ENCODE measurements at regions not wholly inside any gene's neighbourhood (a gene's known extent, or its start where the extent isn't known, plus 50 kb on each side); places are given as distances from the start of the nearest gene placed in this dataset.

GRCh38 chr1:198374288-198374687 is 166.2 kb downstream of the ATP6V1G3 start:
- no peak for DNase-seq (ENCODE audit: extremely low read depth, insufficient read length)
- Histone ChIP-seq H3K27me3 (replicated peaks; ENCODE audit: control insufficient read depth, insufficient read depth, low read length) (no peaks in the 10 kb centered on the region), H3K4me3 (replicated peaks; ENCODE audit: low read depth, low read length) (no peak overlapping the region), H3K36me3 (ENCODE audit: control insufficient read depth, insufficient read depth, low read length) (no peaks in the 10 kb centered on the region)
- TF ChIP-seq, protein P1, sequence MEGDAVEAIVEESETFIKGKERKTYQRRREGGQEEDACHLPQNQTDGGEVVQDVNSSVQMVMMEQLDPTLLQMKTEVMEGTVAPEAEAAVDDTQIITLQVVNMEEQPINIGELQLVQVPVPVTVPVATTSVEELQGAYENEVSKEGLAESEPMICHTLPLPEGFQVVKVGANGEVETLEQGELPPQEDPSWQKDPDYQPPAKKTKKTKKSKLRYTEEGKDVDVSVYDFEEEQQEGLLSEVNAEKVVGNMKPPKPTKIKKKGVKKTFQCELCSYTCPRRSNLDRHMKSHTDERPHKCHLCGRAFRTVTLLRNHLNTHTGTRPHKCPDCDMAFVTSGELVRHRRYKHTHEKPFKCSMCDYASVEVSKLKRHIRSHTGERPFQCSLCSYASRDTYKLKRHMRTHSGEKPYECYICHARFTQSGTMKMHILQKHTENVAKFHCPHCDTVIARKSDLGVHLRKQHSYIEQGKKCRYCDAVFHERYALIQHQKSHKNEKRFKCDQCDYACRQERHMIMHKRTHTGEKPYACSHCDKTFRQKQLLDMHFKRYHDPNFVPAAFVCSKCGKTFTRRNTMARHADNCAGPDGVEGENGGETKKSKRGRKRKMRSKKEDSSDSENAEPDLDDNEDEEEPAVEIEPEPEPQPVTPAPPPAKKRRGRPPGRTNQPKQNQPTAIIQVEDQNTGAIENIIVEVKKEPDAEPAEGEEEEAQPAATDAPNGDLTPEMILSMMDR (IDR thresholded peaks at IDR 0.05; ENCODE audit: insufficient read depth, low read length, poor library complexity, severe bottlenecking), result no peak

- TF ChIP-seq, protein P1 (IDR thresholded peaks at IDR 0.05; ENCODE audit: insufficient read depth, low read length, poor library complexity, severe bottlenecking), result no peak
- no peak for DNase-seq (ENCODE audit: extremely low read depth, insufficient read length)
- no peaks in the 10 kb centered on the region for H3K36me3 ChIP-seq (ENCODE audit: control insufficient read depth, insufficient read depth, low read length)
Measured at GRCh38 chr1:198373376-198373775, 167.1 kb downstream of the ATP6V1G3 start.

More at GRCh38 chr1:198373376-198373775, 167.1 kb downstream of the ATP6V1G3 start:
- H3K27me3 ChIP-seq (replicated peaks; ENCODE audit: control insufficient read depth, insufficient read depth, low read length), result no peaks in the 10 kb centered on the region
- H3K4me3 ChIP-seq (replicated peaks; ENCODE audit: low read depth, low read length), result no peak overlapping the region

Measured in GM06990 (cell line).